SIG-M5 (cell line): ENCODE measurements at regions not wholly inside any gene's neighbourhood (a gene's known extent, or its start where the extent isn't known, plus 50 kb on each side); places are given as distances from the start of the nearest gene placed in this dataset.
A peak's percentile ranks its signal among the peaks of the same experiment; 100 is the strongest.

Experiments used
- DNase-seq: peaks from one replicate; lab custom pipeline; 2025; lab: John Stamatoyannopoulos, UW

GRCh38 chr7:35581605-35582210 lies 113.2 kb downstream of the HERPUD2 start:
- no peak for DNase-seq

GRCh38 chr7:35576031-35576573 lies 118.8 kb downstream of the HERPUD2 start:
- DNase-seq: no peak

- DNase-seq: peak; percentile 6
These were observed 123.2 kb downstream of the HERPUD2 start for GRCh38 chr7:35571611-35572240.

- no peak for DNase-seq
These were observed 124.0 kb downstream of the HERPUD2 start for GRCh38 chr7:35570937-35571336.

GRCh38 chr7:35565927-35566326 lies 129.0 kb downstream of the HERPUD2 start:
- no peak for DNase-seq

- no peak for DNase-seq
These were observed 136.1 kb downstream of the HERPUD2 start for GRCh38 chr7:35558841-35559240.

- DNase-seq: no peak
These were observed 138.1 kb downstream of the HERPUD2 start for GRCh38 chr7:35556515-35557471.

GRCh38 chr7:35555934-35556333 lies 139.0 kb downstream of the HERPUD2 start:
- no peak for DNase-seq

GRCh38 chr7:35555386-35555785 lies 139.5 kb downstream of the HERPUD2 start:
- no peak for DNase-seq

GRCh38 chr7:35553519-35553918 lies 141.4 kb downstream of the HERPUD2 start:
- no peak for DNase-seq

- no peak for DNase-seq
These were observed 142.2 kb downstream of the HERPUD2 start for GRCh38 chr7:35552691-35553090.

GRCh38 chr7:35551321-35552081 lies 143.4 kb downstream of the HERPUD2 start:
- DNase-seq: no peak

- DNase-seq: no peak
These were observed 144.1 kb downstream of the HERPUD2 start for GRCh38 chr7:35550831-35551230.

- DNase-seq: no peak
These were observed 145.2 kb downstream of the HERPUD2 start for GRCh38 chr7:35549781-35550180.

GRCh38 chr7:35548291-35548690 lies 146.6 kb downstream of the HERPUD2 start:
- no peak for DNase-seq

- DNase-seq: no peak
These were observed 148.1 kb downstream of the HERPUD2 start for GRCh38 chr7:35546691-35547429.

- DNase-seq: no peak
These were observed 149.1 kb downstream of the HERPUD2 start for GRCh38 chr7:35545831-35546230.

GRCh38 chr7:35544028-35544742 lies 150.8 kb downstream of the HERPUD2 start:
- DNase-seq: no peak

- no peak for DNase-seq
These were observed 157.6 kb downstream of the HERPUD2 start for GRCh38 chr7:35537067-35538023.
